HCT116 (cell line): ENCODE measurements at regions not wholly inside any gene's neighbourhood (a gene's known extent, or its start where the extent isn't known, plus 50 kb on each side); places are given as distances from the start of the nearest gene placed in this dataset.

ENCODE experiments used
- CEBPB ChIP-seq: IDR thresholded peaks from 2 replicates; pipeline ENCODE4 v1.6.1; 2012; ENCODE audit warnings: low read depth
- EZH2phosphoT487 ChIP-seq: fragments of 200-600 bp; IDR thresholded peaks from 2 replicates; pipeline ENCODE4 v1.6.1; 2018; ENCODE audit warnings: antibody characterized with exemption, borderline replicate concordance
- JUND ChIP-seq: IDR thresholded peaks from 2 replicates; pipeline ENCODE4 v1.6.1; 2012
- POLR2A ChIP-seq: IDR thresholded peaks from 2 replicates; pipeline ENCODE4 v1.7.0; 2011; ENCODE audit warnings: borderline replicate concordance; ENCODE audit not compliant: insufficient read depth, insufficient read length; ENCODE audit errors: extremely low read depth
- POLR2AphosphoS5 ChIP-seq: IDR thresholded peaks from 2 replicates; pipeline ENCODE4 v1.6.1; 2011; ENCODE audit warnings: mild to moderate bottlenecking, low read depth, low read length, moderate library complexity
- RAD21 ChIP-seq: IDR thresholded peaks from 2 replicates; pipeline ENCODE4 v1.6.1; 2012; ENCODE audit warnings: low read depth, mild to moderate bottlenecking
- SRF ChIP-seq: IDR thresholded peaks from 2 replicates; pipeline ENCODE4 v1.6.1; 2012; ENCODE audit warnings: low read depth
- ZNF274 ChIP-seq: fragments of 200-500 bp; sonication (Bioruptor generic); IDR thresholded peaks from 2 replicates; pipeline ENCODE4 v1.6.1; 2014; ENCODE audit warnings: mild to moderate bottlenecking, low read depth, low read length, inconsistent platforms
- TF ChIP-seq, protein P1 (sequence below), 3 experiments: fragments of 200-600 bp in 1 of 3; sonication (generic) in 1 of 3; IDR thresholded peaks in 2 of 3; conservative IDR thresholded peaks in 1 of 3; 2 replicates each; pipeline ENCODE4 v1.5.1; 2012 to 2017; ENCODE audit warnings: low read depth in 2 of 3, low read length in 2 of 3, antibody characterized with exemption in 1 of 3, borderline replicate concordance in 1 of 3, control low read depth in 1 of 3, mild to moderate bottlenecking in 1 of 3, mixed read lengths in 1 of 3, mixed run types in 1 of 3, moderate library complexity in 1 of 3; ENCODE audit not compliant: insufficient read depth in 1 of 3
- TF ChIP-seq, protein P2 (sequence below): IDR thresholded peaks from 2 replicates; pipeline ENCODE4 v1.6.1; 2011; ENCODE audit warnings: mild to moderate bottlenecking, low read length, moderate library complexity; ENCODE audit not compliant: insufficient replicate concordance; ENCODE audit errors: extremely low read depth
- TF ChIP-seq, protein P3 (sequence below): IDR thresholded peaks from 2 replicates; pipeline ENCODE4 v1.6.1; 2012; ENCODE audit warnings: low read depth
- TF ChIP-seq, protein P4 (sequence below): IDR thresholded peaks from 2 replicates; pipeline ENCODE4 v1.6.1; 2012
- TF ChIP-seq, protein P5 (sequence below): IDR thresholded peaks from 2 replicates; pipeline ENCODE4 v1.6.1; 2012

DNA sequence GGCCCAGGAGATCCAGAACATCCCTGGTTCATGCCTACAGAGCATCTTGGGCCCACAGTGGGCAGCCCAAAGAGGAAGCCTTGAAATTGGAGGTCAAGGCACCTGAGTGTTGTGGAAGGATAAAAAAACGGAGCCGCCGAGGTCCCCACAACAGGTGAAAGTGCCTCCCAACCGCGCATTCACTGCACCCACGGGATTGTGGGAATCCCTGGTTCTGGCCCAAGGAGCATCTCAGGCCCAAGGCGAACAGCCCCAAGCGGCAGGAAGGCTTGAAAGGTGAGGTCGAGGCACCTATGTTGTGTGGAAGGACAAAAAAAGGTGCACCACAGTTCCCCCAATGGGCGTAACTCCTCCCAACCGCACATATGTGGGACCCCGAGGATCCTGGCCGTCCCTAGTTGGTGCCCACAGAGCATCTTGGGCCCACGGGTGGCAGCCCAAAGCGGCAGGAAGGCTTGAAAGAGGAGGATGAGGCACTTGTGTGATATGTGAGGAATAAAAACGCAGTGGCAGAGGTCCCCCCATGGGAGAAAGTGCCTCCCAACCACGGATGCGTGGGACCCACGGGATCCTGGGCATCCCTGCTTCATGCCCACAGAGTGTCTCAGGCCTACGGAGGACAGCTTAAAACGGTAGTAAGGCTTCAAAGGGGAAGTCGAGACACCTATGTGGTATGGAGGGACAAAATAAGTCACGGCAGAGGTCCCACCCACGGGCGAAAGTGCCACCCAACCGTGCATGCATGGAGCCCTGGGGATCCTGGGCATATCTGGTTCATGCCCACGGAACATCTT is 583.9 kb downstream of the ALG10 start:
- TF ChIP-seq, protein P1, sequence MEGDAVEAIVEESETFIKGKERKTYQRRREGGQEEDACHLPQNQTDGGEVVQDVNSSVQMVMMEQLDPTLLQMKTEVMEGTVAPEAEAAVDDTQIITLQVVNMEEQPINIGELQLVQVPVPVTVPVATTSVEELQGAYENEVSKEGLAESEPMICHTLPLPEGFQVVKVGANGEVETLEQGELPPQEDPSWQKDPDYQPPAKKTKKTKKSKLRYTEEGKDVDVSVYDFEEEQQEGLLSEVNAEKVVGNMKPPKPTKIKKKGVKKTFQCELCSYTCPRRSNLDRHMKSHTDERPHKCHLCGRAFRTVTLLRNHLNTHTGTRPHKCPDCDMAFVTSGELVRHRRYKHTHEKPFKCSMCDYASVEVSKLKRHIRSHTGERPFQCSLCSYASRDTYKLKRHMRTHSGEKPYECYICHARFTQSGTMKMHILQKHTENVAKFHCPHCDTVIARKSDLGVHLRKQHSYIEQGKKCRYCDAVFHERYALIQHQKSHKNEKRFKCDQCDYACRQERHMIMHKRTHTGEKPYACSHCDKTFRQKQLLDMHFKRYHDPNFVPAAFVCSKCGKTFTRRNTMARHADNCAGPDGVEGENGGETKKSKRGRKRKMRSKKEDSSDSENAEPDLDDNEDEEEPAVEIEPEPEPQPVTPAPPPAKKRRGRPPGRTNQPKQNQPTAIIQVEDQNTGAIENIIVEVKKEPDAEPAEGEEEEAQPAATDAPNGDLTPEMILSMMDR (IDR thresholded peaks at IDR 0.05 in 2 of 3, conservative IDR thresholded peaks at IDR 0.05 in 1 of 3; ENCODE audit: borderline replicate concordance in 1 of 3, insufficient read depth in 1 of 3, low read depth in 2 of 3, low read length in 2 of 3): no peak
- TF ChIP-seq, protein P2, sequence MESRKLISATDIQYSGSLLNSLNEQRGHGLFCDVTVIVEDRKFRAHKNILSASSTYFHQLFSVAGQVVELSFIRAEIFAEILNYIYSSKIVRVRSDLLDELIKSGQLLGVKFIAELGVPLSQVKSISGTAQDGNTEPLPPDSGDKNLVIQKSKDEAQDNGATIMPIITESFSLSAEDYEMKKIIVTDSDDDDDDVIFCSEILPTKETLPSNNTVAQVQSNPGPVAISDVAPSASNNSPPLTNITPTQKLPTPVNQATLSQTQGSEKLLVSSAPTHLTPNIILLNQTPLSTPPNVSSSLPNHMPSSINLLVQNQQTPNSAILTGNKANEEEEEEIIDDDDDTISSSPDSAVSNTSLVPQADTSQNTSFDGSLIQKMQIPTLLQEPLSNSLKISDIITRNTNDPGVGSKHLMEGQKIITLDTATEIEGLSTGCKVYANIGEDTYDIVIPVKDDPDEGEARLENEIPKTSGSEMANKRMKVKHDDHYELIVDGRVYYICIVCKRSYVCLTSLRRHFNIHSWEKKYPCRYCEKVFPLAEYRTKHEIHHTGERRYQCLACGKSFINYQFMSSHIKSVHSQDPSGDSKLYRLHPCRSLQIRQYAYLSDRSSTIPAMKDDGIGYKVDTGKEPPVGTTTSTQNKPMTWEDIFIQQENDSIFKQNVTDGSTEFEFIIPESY: no peak
- TF ChIP-seq CEBPB (no peak), RAD21 (no peak), POLR2A (no peak), EZH2phosphoT487 (no peak), ZNF274 (no peak), SRF (no peak), JUND (no peak), POLR2AphosphoS5 (no peak)
- TF ChIP-seq, protein P3, sequence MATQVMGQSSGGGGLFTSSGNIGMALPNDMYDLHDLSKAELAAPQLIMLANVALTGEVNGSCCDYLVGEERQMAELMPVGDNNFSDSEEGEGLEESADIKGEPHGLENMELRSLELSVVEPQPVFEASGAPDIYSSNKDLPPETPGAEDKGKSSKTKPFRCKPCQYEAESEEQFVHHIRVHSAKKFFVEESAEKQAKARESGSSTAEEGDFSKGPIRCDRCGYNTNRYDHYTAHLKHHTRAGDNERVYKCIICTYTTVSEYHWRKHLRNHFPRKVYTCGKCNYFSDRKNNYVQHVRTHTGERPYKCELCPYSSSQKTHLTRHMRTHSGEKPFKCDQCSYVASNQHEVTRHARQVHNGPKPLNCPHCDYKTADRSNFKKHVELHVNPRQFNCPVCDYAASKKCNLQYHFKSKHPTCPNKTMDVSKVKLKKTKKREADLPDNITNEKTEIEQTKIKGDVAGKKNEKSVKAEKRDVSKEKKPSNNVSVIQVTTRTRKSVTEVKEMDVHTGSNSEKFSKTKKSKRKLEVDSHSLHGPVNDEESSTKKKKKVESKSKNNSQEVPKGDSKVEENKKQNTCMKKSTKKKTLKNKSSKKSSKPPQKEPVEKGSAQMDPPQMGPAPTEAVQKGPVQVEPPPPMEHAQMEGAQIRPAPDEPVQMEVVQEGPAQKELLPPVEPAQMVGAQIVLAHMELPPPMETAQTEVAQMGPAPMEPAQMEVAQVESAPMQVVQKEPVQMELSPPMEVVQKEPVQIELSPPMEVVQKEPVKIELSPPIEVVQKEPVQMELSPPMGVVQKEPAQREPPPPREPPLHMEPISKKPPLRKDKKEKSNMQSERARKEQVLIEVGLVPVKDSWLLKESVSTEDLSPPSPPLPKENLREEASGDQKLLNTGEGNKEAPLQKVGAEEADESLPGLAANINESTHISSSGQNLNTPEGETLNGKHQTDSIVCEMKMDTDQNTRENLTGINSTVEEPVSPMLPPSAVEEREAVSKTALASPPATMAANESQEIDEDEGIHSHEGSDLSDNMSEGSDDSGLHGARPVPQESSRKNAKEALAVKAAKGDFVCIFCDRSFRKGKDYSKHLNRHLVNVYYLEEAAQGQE: no peak
- TF ChIP-seq, protein P4, sequence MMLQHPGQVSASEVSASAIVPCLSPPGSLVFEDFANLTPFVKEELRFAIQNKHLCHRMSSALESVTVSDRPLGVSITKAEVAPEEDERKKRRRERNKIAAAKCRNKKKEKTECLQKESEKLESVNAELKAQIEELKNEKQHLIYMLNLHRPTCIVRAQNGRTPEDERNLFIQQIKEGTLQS: no peak
- TF ChIP-seq, protein P5, sequence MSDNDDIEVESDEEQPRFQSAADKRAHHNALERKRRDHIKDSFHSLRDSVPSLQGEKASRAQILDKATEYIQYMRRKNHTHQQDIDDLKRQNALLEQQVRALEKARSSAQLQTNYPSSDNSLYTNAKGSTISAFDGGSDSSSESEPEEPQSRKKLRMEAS: no peak
